Mesenchymal stem cell (in vitro differentiated cells and primary cell): ENCODE measurements at regions not wholly inside any gene's neighbourhood (a gene's known extent, or its start where the extent isn't known, plus 50 kb on each side); places are given as distances from the start of the nearest gene placed in this dataset.

Source experiments
- DNase-seq: peaks from one replicate; pipeline ENCODE4 v3.0.0-alpha.2; 2013
- H2AFZ ChIP-seq: one replicate; pipeline ENCODE4 v1.6.1; 2013; ENCODE audit warnings: low read depth, mild to moderate bottlenecking, control low read depth, inconsistent platforms, low read length, moderate library complexity
- H2AK5ac ChIP-seq: 2 replicates; pipeline ENCODE4 v1.6.1; 2013; ENCODE audit warnings: low read length, moderate library complexity, mild to moderate bottlenecking, inconsistent platforms; ENCODE audit not compliant: severe bottlenecking
- H2BK120ac ChIP-seq: one replicate; pipeline ENCODE4 v1.6.1; 2013; ENCODE audit warnings: low read depth, mild to moderate bottlenecking, inconsistent platforms, low read length, moderate library complexity
- H2BK12ac ChIP-seq, 2 experiments: one replicate each; pipeline ENCODE4 v1.6.1; 2013; ENCODE audit warnings: inconsistent platforms in 2 of 2, low read length in 2 of 2, mild to moderate bottlenecking in 2 of 2, moderate library complexity in 2 of 2, control low read depth in 1 of 2
- H2BK15ac ChIP-seq: one replicate; pipeline ENCODE4 v1.6.1; 2013; ENCODE audit warnings: mild to moderate bottlenecking, low read depth, inconsistent platforms; ENCODE audit not compliant: poor library complexity, severe bottlenecking
- H2BK5ac ChIP-seq: 2 replicates; pipeline ENCODE4 v1.6.1; 2013; ENCODE audit warnings: low read depth, mild to moderate bottlenecking, low read length, control low read depth, inconsistent platforms; ENCODE audit not compliant: poor library complexity, severe bottlenecking
- H3K14ac ChIP-seq, 2 experiments: one replicate each; pipeline ENCODE4 v1.6.1; 2013; ENCODE audit warnings: inconsistent platforms in 2 of 2, low read length in 2 of 2, control low read depth in 1 of 2, mild to moderate bottlenecking in 1 of 2, moderate library complexity in 1 of 2
- H3K18ac ChIP-seq, 2 experiments: one replicate each; pipeline ENCODE4 v1.6.1; 2013; ENCODE audit warnings: inconsistent platforms in 2 of 2, low read length in 2 of 2, control low read depth in 1 of 2, low read depth in 1 of 2, mild to moderate bottlenecking in 1 of 2
- H3K23ac ChIP-seq, 2 experiments: one replicate each; pipeline ENCODE4 v1.6.1; 2013; ENCODE audit warnings: inconsistent platforms in 2 of 2, low read length in 2 of 2, mild to moderate bottlenecking in 2 of 2, moderate library complexity in 2 of 2, control low read depth in 1 of 2
- H3K27ac ChIP-seq: 2 replicates; pipeline ENCODE4 v1.5.1; 2013; ENCODE audit warnings: mild to moderate bottlenecking, moderate library complexity, low read length, control low read depth, inconsistent platforms; ENCODE audit not compliant: poor library complexity, severe bottlenecking
- H3K27me3 ChIP-seq, 2 experiments: 2 replicates each; pipeline versions ENCODE4 v1.6.1 to v1.7.0; 2013; ENCODE audit warnings: low read length in 2 of 2, mild to moderate bottlenecking in 2 of 2, moderate library complexity in 2 of 2, control low read depth in 1 of 2, inconsistent platforms in 1 of 2; ENCODE audit not compliant: control insufficient read depth in 1 of 2, insufficient read depth in 1 of 2
- H3K36me3 ChIP-seq, 2 experiments: 2 replicates each; pipeline versions ENCODE4 v1.6.1 to v1.7.0; 2013; ENCODE audit warnings: low read length in 2 of 2, control low read depth in 1 of 2, inconsistent platforms in 1 of 2, low read depth in 1 of 2, mild to moderate bottlenecking in 1 of 2; ENCODE audit not compliant: insufficient read depth in 2 of 2, control insufficient read depth in 1 of 2
- H3K4ac ChIP-seq, 2 experiments: one replicate each; pipeline ENCODE4 v1.6.1; 2013; ENCODE audit warnings: inconsistent platforms in 2 of 2, low read length in 2 of 2, mild to moderate bottlenecking in 2 of 2, moderate library complexity in 2 of 2, control low read depth in 1 of 2, low read depth in 1 of 2
- H3K4me1 ChIP-seq: 2 replicates; pipeline ENCODE4 v1.6.1; 2013; ENCODE audit warnings: low read depth, low read length, control low read depth; ENCODE audit not compliant: control insufficient read depth, insufficient read depth
- H3K4me2 ChIP-seq: 2 replicates; pipeline ENCODE4 v1.6.1; 2013; ENCODE audit warnings: low read length, mild to moderate bottlenecking, inconsistent platforms; ENCODE audit not compliant: poor library complexity, severe bottlenecking
- H3K4me3 ChIP-seq, 2 experiments: 2 replicates each; pipeline versions ENCODE4 v1.5.1 to v1.7.0; 2013; ENCODE audit warnings: low read length in 2 of 2, mild to moderate bottlenecking in 2 of 2, control low read depth in 1 of 2, low read depth in 1 of 2; ENCODE audit not compliant: insufficient read depth in 1 of 2
- H3K79me1 ChIP-seq: replicated peaks from 2 replicates; pipeline ENCODE4 v1.6.1; 2013; ENCODE audit warnings: mild to moderate bottlenecking, control low read depth, low read length, inconsistent platforms; ENCODE audit not compliant: poor library complexity, severe bottlenecking
- H3K9ac ChIP-seq: 2 replicates; pipeline ENCODE4 v1.7.0; 2013; ENCODE audit warnings: mild to moderate bottlenecking, low read length, moderate library complexity
- H3K9me3 ChIP-seq: 2 replicates; pipeline ENCODE4 v1.7.0; 2013; ENCODE audit warnings: mild to moderate bottlenecking, low read length; ENCODE audit not compliant: control insufficient read depth
- H4K8ac ChIP-seq: one replicate; pipeline ENCODE4 v1.6.1; 2013; ENCODE audit warnings: inconsistent platforms, mild to moderate bottlenecking, low read length, moderate library complexity
- H4K91ac ChIP-seq: one replicate; pipeline ENCODE4 v1.6.1; 2013; ENCODE audit warnings: mild to moderate bottlenecking, low read length, inconsistent platforms
- WGBS: methylation state at CpG from one replicate; pipeline ENCODE4 v1.1.7; 2013; ENCODE audit warnings: mixed read lengths; 5-methylcytosine and 5-hydroxymethylcytosine counted together

GRCh38 chr5:4113905-4114304, 518.3 kb downstream of the IRX1 start:
- 86% methylated on average over 8 of the region's 9 CpGs for WGBS
- no peak overlapping the region for H3K18ac ChIP-seq
- no peak overlapping the region for H2BK5ac ChIP-seq
- no peak overlapping the region for H2AFZ ChIP-seq
- H2BK15ac ChIP-seq = no peak overlapping the region
- no peaks in the 10 kb centered on the region for H3K27me3 ChIP-seq
- H3K79me1 ChIP-seq = no peaks in the 10 kb centered on the region
- H3K23ac ChIP-seq = no peak overlapping the region
- DNase-seq = no peak
- no peak overlapping the region for H3K4me2 ChIP-seq
- H3K4me1 ChIP-seq = no peaks in the 10 kb centered on the region
- no peak overlapping the region for H2BK120ac ChIP-seq
- no peak overlapping the region for H4K8ac ChIP-seq
- H2BK12ac ChIP-seq = no peak overlapping the region
- no peak overlapping the region for H3K14ac ChIP-seq
- H3K4ac ChIP-seq = no peak overlapping the region
- no peak overlapping the region for H2AK5ac ChIP-seq
- H4K91ac ChIP-seq = no peak overlapping the region
- no peaks in the 10 kb centered on the region for H3K9me3 ChIP-seq
- H3K36me3 ChIP-seq = no peaks in the 10 kb centered on the region
- H3K4me3 ChIP-seq = no peak overlapping the region
- no peak overlapping the region for H3K9ac ChIP-seq
- H3K27ac ChIP-seq = no peak overlapping the region

GRCh38 chr5:4114452-4114851, 518.8 kb downstream of the IRX1 start:
- Histone ChIP-seq H3K9ac (no peak overlapping the region), H3K23ac (no peak overlapping the region), H4K91ac (no peak overlapping the region), H2BK12ac (no peak overlapping the region), H2AFZ (no peak overlapping the region), H3K9me3 (no peaks in the 10 kb centered on the region), H3K27me3 (no peaks in the 10 kb centered on the region), H3K4me3 (no peak overlapping the region), H2AK5ac (no peak overlapping the region), H3K36me3 (no peaks in the 10 kb centered on the region), H3K4ac (peak overlapping the region in 1 of 2 experiments; percentile 53), H3K79me1 (no peaks in the 10 kb centered on the region), H3K14ac (no peak overlapping the region), H3K27ac (no peak overlapping the region), H4K8ac (no peak overlapping the region), H3K4me1 (no peaks in the 10 kb centered on the region), H2BK5ac (no peak overlapping the region), H3K4me2 (no peak overlapping the region), H2BK15ac (no peak overlapping the region), H3K18ac (no peak overlapping the region), H2BK120ac (no peak overlapping the region)
- WGBS = 72% methylated on average over 4 of the region's 4 CpGs
- no peak for DNase-seq

GRCh38 chr5:4116834-4117233, 521.2 kb downstream of the IRX1 start:
- H2BK15ac ChIP-seq = no peak overlapping the region
- no peak overlapping the region for H3K14ac ChIP-seq
- H4K8ac ChIP-seq = no peak overlapping the region
- H3K79me1 ChIP-seq = no peaks in the 10 kb centered on the region
- H3K27ac ChIP-seq = no peak overlapping the region
- H3K4ac ChIP-seq = no peak overlapping the region
- H3K4me2 ChIP-seq = no peak overlapping the region
- no peaks in the 10 kb centered on the region for H3K4me1 ChIP-seq
- 80% methylated on average over 3 of the region's 3 CpGs for WGBS
- no peak overlapping the region for H3K4me3 ChIP-seq
- H3K23ac ChIP-seq = no peak overlapping the region
- H2BK5ac ChIP-seq = no peak overlapping the region
- H2BK12ac ChIP-seq = no peak overlapping the region
- no peak overlapping the region for H3K18ac ChIP-seq
- H2BK120ac ChIP-seq = no peak overlapping the region
- H3K36me3 ChIP-seq = no peaks in the 10 kb centered on the region
- no peak for DNase-seq
- H4K91ac ChIP-seq = no peak overlapping the region
- H2AK5ac ChIP-seq = no peak overlapping the region
- peaks cover 2% of the 10 kb centered on the region for H3K9me3 ChIP-seq
- no peak overlapping the region for H2AFZ ChIP-seq
- no peak overlapping the region for H3K9ac ChIP-seq
- no peaks in the 10 kb centered on the region for H3K27me3 ChIP-seq

- no peaks in the 10 kb centered on the region for H3K4me1 ChIP-seq
- H3K18ac ChIP-seq = no peak overlapping the region
- no peak overlapping the region for H4K91ac ChIP-seq
- H3K27ac ChIP-seq = no peak overlapping the region
- no peak overlapping the region for H3K4me3 ChIP-seq
- no peak overlapping the region for H2BK5ac ChIP-seq
- no peak overlapping the region for H3K4ac ChIP-seq
- no peak overlapping the region for H2BK15ac ChIP-seq
- no peak overlapping the region for H2BK12ac ChIP-seq
- H3K79me1 ChIP-seq = no peaks in the 10 kb centered on the region
- H2AK5ac ChIP-seq = no peak overlapping the region
- no peaks in the 10 kb centered on the region for H3K36me3 ChIP-seq
- peaks cover 8% of the 10 kb centered on the region for H3K9me3 ChIP-seq
- no peak overlapping the region for H3K23ac ChIP-seq
- no peaks in the 10 kb centered on the region for H3K27me3 ChIP-seq
- H4K8ac ChIP-seq = no peak overlapping the region
- no peak overlapping the region for H3K9ac ChIP-seq
- H2AFZ ChIP-seq = no peak overlapping the region
- H2BK120ac ChIP-seq = no peak overlapping the region
- WGBS = 80% methylated on average over 5 of the region's 7 CpGs
- DNase-seq = no peak
- no peak overlapping the region for H3K14ac ChIP-seq
- H3K4me2 ChIP-seq = no peak overlapping the region
Measured at GRCh38 chr5:4124221-4124970, 528.8 kb downstream of the IRX1 start.
